H54 (cell line): ENCODE measurements at regions not wholly inside any gene's neighbourhood (a gene's known extent, or its start where the extent isn't known, plus 50 kb on each side); places are given as distances from the start of the nearest gene placed in this dataset.
A peak's percentile ranks its signal among the peaks of the same experiment; 100 is the strongest.

Experiments used
- DNase-seq: peaks from one replicate; pipeline ENCODE4 v3.0.0; 2011; ENCODE audit warnings: low spot score, mixed read lengths; ENCODE audit not compliant: insufficient read length
- FAIRE-seq: peaks from 3 replicates; lab custom pipeline; 2011; peaks lifted over from hg19 to GRCh38; lab: Jason Lieb, UNC
- POLR2A ChIP-seq: IDR thresholded peaks from 2 replicates; pipeline ENCODE4 v1.6.1; 2011; ENCODE audit warnings: low read depth, mild to moderate bottlenecking, low read length

GRCh38 chr18:59959606-59960005 lies 59.8 kb downstream of the PMAIP1 start:
- DNase-seq, result no peak
- TF ChIP-seq POLR2A, result no peak
- FAIRE-seq, result no peak

GRCh38 chr18:59959073-59959472 lies 59.3 kb downstream of the PMAIP1 start:
- no peak for TF ChIP-seq POLR2A
- FAIRE-seq (peak; percentile 20), DNase-seq (no peak)

GRCh38 chr18:59957957-59958356 lies 58.2 kb downstream of the PMAIP1 start:
- FAIRE-seq, result peak; percentile 95
- TF ChIP-seq POLR2A, result no peak
- peak; percentile 9 for DNase-seq

GRCh38 chr18:59954755-59955156 lies 55.0 kb downstream of the PMAIP1 start:
- FAIRE-seq (peak; percentile 33), DNase-seq (no peak)
- TF ChIP-seq POLR2A, result no peak

- DNase-seq (no peak), FAIRE-seq (no peak)
- no peak for TF ChIP-seq POLR2A
Observed at GRCh38 chr18:59954241-59954640, 54.4 kb downstream of the PMAIP1 start.
